Cardiac fibroblast (primary cell): ENCODE measurements at regions not wholly inside any gene's neighbourhood (a gene's known extent, or its start where the extent isn't known, plus 50 kb on each side); places are given as distances from the start of the nearest gene placed in this dataset.
A peak's percentile ranks its signal among the peaks of the same experiment; 100 is the strongest.

ENCODE experiments used
- DNase-seq, 2 donors: peaks; one replicate each; pipeline versions ENCODE4 v3.0.0 to v3.0.0-alpha.2; 2010; ENCODE audit warnings: low read depth in 2 of 2
- H3K4me3 ChIP-seq, 2 donors: replicated peaks in 1 of 2; 1 replicate in 1 of 2; 2 replicates in 1 of 2; pipeline ENCODE4 v1.5.1; 2011; ENCODE audit warnings: low read depth in 2 of 2, low read length in 2 of 2, mild to moderate bottlenecking in 2 of 2, moderate library complexity in 1 of 2
- TF ChIP-seq, protein P1 (sequence below): IDR thresholded peaks from one replicate; pipeline ENCODE4 v1.5.1; 2011; ENCODE audit warnings: low read depth, mild to moderate bottlenecking, low read length, inconsistent platforms

DNA sequence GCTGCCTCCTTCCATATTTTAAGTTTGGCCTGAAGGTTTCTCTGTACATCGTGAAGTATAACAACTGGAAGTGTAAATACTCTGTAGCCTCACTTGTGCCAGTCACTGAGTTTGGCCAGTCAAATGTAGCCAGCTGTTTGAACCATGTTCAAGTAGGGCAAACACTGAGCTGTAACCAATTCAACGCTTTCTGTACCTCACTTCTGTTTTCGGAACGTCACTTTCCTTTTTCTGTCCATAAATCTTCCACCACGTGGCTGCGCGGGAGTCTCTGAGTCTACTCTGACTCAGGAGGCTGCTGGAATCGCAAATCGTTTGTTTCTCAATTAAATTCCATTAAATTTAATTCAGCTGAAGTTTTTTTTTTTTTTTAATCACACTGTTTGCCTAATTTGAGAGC is 88.8 kb upstream of the RARB start:
- no peak for DNase-seq
- H3K4me3 ChIP-seq: no peak overlapping the region
- TF ChIP-seq, protein P1, sequence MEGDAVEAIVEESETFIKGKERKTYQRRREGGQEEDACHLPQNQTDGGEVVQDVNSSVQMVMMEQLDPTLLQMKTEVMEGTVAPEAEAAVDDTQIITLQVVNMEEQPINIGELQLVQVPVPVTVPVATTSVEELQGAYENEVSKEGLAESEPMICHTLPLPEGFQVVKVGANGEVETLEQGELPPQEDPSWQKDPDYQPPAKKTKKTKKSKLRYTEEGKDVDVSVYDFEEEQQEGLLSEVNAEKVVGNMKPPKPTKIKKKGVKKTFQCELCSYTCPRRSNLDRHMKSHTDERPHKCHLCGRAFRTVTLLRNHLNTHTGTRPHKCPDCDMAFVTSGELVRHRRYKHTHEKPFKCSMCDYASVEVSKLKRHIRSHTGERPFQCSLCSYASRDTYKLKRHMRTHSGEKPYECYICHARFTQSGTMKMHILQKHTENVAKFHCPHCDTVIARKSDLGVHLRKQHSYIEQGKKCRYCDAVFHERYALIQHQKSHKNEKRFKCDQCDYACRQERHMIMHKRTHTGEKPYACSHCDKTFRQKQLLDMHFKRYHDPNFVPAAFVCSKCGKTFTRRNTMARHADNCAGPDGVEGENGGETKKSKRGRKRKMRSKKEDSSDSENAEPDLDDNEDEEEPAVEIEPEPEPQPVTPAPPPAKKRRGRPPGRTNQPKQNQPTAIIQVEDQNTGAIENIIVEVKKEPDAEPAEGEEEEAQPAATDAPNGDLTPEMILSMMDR: no peak

DNA sequence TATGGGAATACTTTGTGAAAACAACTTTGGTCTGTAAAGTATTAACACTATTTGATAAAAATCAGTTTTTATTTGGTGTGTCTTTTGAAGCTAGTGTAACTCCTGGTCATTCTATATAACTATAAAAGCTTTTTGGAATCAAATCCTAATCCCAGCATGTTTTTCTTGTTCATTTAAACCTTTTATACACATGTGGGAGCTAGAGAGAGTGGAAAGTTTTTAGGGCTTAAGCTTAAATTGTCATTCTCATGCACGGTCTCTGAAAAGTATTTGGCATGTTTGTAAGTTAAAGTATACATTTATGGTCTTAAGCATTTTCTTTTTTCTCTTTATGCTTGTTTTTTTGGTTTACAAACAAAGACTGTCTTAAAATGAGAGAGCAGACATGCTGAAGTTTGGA is 83.4 kb upstream of the RARB start:
- no peak overlapping the region for H3K4me3 ChIP-seq
- no peak for DNase-seq
- TF ChIP-seq, protein P1: no peak

DNA sequence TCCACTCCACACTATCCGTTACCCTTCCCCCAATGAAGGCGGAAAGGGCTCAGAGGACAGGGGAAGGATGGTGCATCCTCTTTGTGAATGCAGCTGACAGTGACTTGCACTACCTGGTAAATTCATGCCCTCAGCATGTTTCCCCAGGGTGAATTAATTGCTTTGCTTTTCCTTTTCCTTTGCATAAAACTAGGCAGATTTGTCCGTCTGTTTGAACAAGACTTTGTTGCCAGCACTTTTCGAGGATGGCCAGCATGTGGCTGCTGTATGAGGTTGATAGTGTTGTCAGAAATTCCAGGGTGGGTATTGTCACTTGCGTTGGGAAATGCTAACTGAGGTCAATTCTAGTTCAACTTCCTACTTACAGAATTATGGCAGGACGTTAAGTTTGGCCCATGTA is 79.0 kb upstream of the RARB start:
- no peak for DNase-seq
- no peak overlapping the region for H3K4me3 ChIP-seq
- TF ChIP-seq, protein P1: no peak

DNA sequence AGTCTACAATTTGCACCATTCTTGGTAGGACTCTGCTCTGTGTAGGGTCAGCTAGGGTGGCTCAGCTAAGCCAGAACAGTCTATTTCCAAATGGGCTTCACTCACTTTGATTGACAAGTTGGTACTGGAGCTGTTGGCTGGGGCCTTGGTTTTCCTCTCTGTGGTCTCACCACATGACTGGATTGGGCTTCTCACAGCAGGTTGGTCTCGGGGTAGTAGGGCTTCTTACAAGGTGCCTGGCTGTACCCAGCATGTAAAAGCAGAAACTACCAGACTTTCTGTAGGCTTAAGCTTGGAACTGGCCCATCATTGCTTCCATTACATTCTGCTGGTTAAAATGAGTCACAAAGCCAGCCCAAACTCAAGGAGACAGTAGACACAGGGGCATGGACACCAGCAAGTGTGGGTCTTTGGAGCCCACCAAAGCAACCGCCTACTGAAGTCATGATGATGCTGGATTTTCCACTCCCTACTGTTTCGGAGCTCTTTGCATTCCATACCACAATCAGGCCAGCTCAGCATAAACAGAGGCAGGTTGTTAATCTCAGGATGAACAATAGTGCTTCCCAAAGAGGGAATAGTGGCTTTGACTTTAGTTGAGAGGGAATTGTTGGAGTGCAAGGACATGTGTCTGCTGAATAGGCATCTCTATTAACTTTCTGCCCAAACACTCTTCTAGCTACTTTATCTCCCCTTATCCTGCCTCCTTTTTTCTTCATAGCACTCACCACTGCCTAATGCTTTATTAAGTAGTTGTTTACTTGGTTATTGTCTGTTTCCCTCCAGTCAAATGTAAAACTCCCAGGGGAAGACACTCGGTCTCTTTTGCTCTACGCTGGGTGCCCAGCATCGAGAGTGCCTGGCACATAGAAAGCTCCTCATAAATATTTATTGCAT is 78.0 kb upstream of the RARB start:
- no peak overlapping the region for H3K4me3 ChIP-seq
- no peak for DNase-seq
- TF ChIP-seq, protein P1: no peak

DNA sequence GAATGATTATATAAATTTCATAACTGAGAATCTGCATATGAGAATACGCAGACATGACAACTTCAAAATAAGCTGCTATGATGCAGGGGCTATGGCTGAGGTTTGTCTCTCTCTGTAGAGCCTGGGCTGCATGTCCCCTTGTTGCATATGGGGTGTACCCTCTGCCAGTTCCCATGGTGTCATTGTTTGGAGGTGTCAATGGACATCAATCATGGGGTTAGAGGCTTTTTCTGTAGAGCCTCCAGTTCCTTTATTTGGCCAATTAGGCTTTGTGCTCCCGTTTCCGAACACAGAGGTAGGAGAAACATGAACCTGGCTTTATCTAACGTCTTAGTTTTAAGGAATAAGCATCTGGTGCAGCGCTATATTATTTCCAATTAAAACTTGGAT is 77.3 kb upstream of the RARB start:
- no peak for DNase-seq

DNA sequence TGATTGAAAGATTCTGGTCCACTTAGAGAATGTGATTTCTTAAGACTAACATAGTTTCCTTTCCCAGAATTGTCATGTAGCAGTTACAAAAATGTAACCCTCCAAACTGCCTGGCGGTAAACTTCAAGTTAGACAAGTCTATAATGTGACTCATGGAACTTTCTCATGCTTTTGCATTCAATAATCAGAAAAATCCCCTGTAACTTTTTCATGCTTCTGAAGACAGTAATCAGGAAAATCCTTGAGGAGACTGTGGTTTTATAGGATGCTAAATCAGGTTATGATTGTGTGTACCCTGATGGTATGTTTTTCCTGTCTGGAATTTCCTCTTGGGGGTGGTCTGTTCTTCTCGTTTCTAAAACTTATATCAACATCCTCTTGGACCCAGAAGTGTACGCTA is 74.0 kb upstream of the RARB start:
- H3K4me3 ChIP-seq: no peak overlapping the region
- TF ChIP-seq, protein P1: no peak
- peak in 1 of 2 donors; percentile 27 for DNase-seq

More for the DNA sequence above, 77.3 kb upstream of the RARB start:
- H3K4me3 ChIP-seq: no peak overlapping the region
- TF ChIP-seq, protein P1: no peak
